Loucy (cell line): ENCODE measurements at regions not wholly inside any gene's neighbourhood (a gene's known extent, or its start where the extent isn't known, plus 50 kb on each side); places are given as distances from the start of the nearest gene placed in this dataset.

Source experiments
- H2AFZ ChIP-seq: fragments of 200-600 bp; sonication (generic); 2 replicates; pipeline ENCODE4 v1.6.0; 2016; ENCODE audit warnings: antibody characterized with exemption, mild to moderate bottlenecking, low read length, moderate library complexity
- H3F3A ChIP-seq: fragments of 200-600 bp; 2 replicates; pipeline ENCODE4 v1.6.0; 2016; ENCODE audit warnings: antibody characterized with exemption, low read depth, mild to moderate bottlenecking
- H3K27me3 ChIP-seq: fragments of 200-600 bp; sonication (generic); 2 replicates; pipeline ENCODE4 v1.6.1; 2014; ENCODE audit warnings: low read length, mild to moderate bottlenecking; ENCODE audit not compliant: insufficient read depth, poor library complexity, severe bottlenecking
- H3K36me3 ChIP-seq: fragments of 200-600 bp; sonication (generic); 2 replicates; pipeline ENCODE4 v1.6.1; 2016; ENCODE audit warnings: low read length; ENCODE audit not compliant: insufficient read depth
- H3K4me1 ChIP-seq: fragments of 200-600 bp; sonication (generic); 2 replicates; pipeline ENCODE4 v1.5.1; 2014; ENCODE audit warnings: low read length, mild to moderate bottlenecking; ENCODE audit not compliant: insufficient read depth, poor library complexity, severe bottlenecking
- H3K4me2 ChIP-seq: fragments of 200-600 bp; sonication (generic); 2 replicates; pipeline ENCODE4 v1.6.0; 2014; ENCODE audit warnings: antibody characterized with exemption, low read length, low read depth, mild to moderate bottlenecking; ENCODE audit not compliant: poor library complexity, severe bottlenecking
- H3K4me3 ChIP-seq: fragments of 200-600 bp; sonication (generic); 2 replicates; pipeline ENCODE4 v1.5.1; 2014; ENCODE audit warnings: low read length, mild to moderate bottlenecking, mixed read lengths; ENCODE audit not compliant: poor library complexity, severe bottlenecking
- H3K79me2 ChIP-seq: fragments of 200-600 bp; sonication (generic); 2 replicates; pipeline ENCODE4 v1.6.1; 2014; ENCODE audit warnings: low read length; ENCODE audit not compliant: insufficient read depth
- H3K9ac ChIP-seq: fragments of 200-600 bp; sonication (generic); 2 replicates; pipeline ENCODE4 v1.6.0; 2014; ENCODE audit warnings: mild to moderate bottlenecking, low read depth, low read length, moderate library complexity; ENCODE audit not compliant: poor library complexity, severe bottlenecking
- H3K9me2 ChIP-seq: fragments of 200-600 bp; sonication (generic); replicated peaks from 2 replicates; pipeline ENCODE4 v1.6.1; 2016; ENCODE audit warnings: low read depth, low read length, mixed read lengths
- H3K9me3 ChIP-seq: fragments of 200-600 bp; sonication (generic); 2 replicates; pipeline ENCODE4 v1.6.1; 2014; ENCODE audit warnings: mild to moderate bottlenecking, antibody characterized with exemption, low read length, low read depth; ENCODE audit not compliant: insufficient read depth
- H4K20me1 ChIP-seq: fragments of 200-600 bp; sonication (generic); 2 replicates; pipeline ENCODE4 v1.6.0; 2014; ENCODE audit warnings: antibody characterized with exemption, low read length, mild to moderate bottlenecking; ENCODE audit not compliant: insufficient read depth, poor library complexity, severe bottlenecking
- CTCF ChIP-seq: fragments of 200-600 bp; sonication (generic); conservative IDR thresholded peaks from 2 replicates; pipeline ENCODE4 v1.5.1; 2014; ENCODE audit warnings: mild to moderate bottlenecking, antibody characterized with exemption, low read length
- EZH2phosphoT487 ChIP-seq: fragments of 200-600 bp; IDR thresholded peaks from 2 replicates; pipeline ENCODE4 v1.6.1; 2018; ENCODE audit warnings: antibody characterized with exemption, mild to moderate bottlenecking, moderate library complexity, borderline replicate concordance

- Histone ChIP-seq H3K9ac (no peak overlapping the region), H3K36me3 (no peaks in the 10 kb centered on the region), H3K9me2 (no peaks in the 10 kb centered on the region), H3K4me2 (no peak overlapping the region), H2AFZ (no peak overlapping the region), H4K20me1 (no peaks in the 10 kb centered on the region), H3K27me3 (no peaks in the 10 kb centered on the region), H3K4me3 (no peak overlapping the region), H3K4me1 (peaks cover 2% of the 10 kb centered on the region), H3K9me3 (no peaks in the 10 kb centered on the region), H3K79me2 (no peaks in the 10 kb centered on the region), H3F3A (no peaks in the 10 kb centered on the region)
- TF ChIP-seq EZH2phosphoT487 (no peak), CTCF (no peak)
Measured at GRCh38 chr4:114077610-114078009, 98.2 kb upstream of the ARSJ start.

GRCh38 chr4:114078636-114079035 is 99.2 kb upstream of the ARSJ start:
- Histone ChIP-seq H3K36me3 (no peaks in the 10 kb centered on the region), H3K27me3 (no peaks in the 10 kb centered on the region), H3K4me3 (no peak overlapping the region), H3K4me2 (no peak overlapping the region), H3K9me3 (no peaks in the 10 kb centered on the region), H3F3A (no peaks in the 10 kb centered on the region), H3K79me2 (no peaks in the 10 kb centered on the region), H3K9me2 (no peaks in the 10 kb centered on the region), H4K20me1 (no peaks in the 10 kb centered on the region), H2AFZ (no peak overlapping the region), H3K9ac (no peak overlapping the region), H3K4me1 (peaks cover 3% of the 10 kb centered on the region)
- TF ChIP-seq CTCF (no peak), EZH2phosphoT487 (no peak)

- no peaks in the 10 kb centered on the region for H3K79me2 ChIP-seq
- no peak overlapping the region for H3K4me3 ChIP-seq
- H3K9me2 ChIP-seq, result no peaks in the 10 kb centered on the region
- no peaks in the 10 kb centered on the region for H4K20me1 ChIP-seq
- H3K4me2 ChIP-seq, result no peak overlapping the region
- H2AFZ ChIP-seq, result no peak overlapping the region
- no peaks in the 10 kb centered on the region for H3F3A ChIP-seq
- peaks cover 3% of the 10 kb centered on the region for H3K4me1 ChIP-seq
- H3K36me3 ChIP-seq, result no peaks in the 10 kb centered on the region
- H3K9ac ChIP-seq, result no peak overlapping the region
- no peaks in the 10 kb centered on the region for H3K27me3 ChIP-seq
- TF ChIP-seq CTCF, result no peak
- TF ChIP-seq EZH2phosphoT487, result no peak
- H3K9me3 ChIP-seq, result no peaks in the 10 kb centered on the region
Measured at GRCh38 chr4:114081783-114082182, 102.3 kb upstream of the ARSJ start.
